SK-N-SH treated with all-trans-retinoic acid at 6 μM for 48 hours (cell line): ENCODE measurements at regions not wholly inside any gene's neighbourhood (a gene's known extent, or its start where the extent isn't known, plus 50 kb on each side); places are given as distances from the start of the nearest gene placed in this dataset.

Experiments
- ATAC-seq: fragments of 200-7000 bp; cut with Tn5 transposase; 3 replicates; pipeline ENCODE4 v1.9.1; 2020; ENCODE audit warnings: mild to moderate bottlenecking, moderate library complexity
- ARNTL ChIP-seq: fragments of 450-650 bp; formaldehyde crosslinking; IDR thresholded peaks from 2 replicates; pipeline ENCODE4 v1.5.0; 2020; ENCODE audit warnings: low read depth, mild to moderate bottlenecking, moderate library complexity, borderline replicate concordance
- BACH2 ChIP-seq: fragments of 250-450 bp; sonication (Bioruptor Pico); IDR thresholded peaks from 2 replicates; pipeline ENCODE4 v1.9.0; 2021; ENCODE audit warnings: mild to moderate bottlenecking, borderline replicate concordance
- CREB5 ChIP-seq: fragments of 250-450 bp; sonication (Bioruptor Pico); IDR thresholded peaks from 2 replicates; pipeline ENCODE4 v1.5.1; 2020; ENCODE audit warnings: low read depth, mild to moderate bottlenecking, moderate library complexity
- CSDC2 ChIP-seq: fragments of 250-450 bp; sonication (Bioruptor Pico); IDR thresholded peaks from 2 replicates; pipeline ENCODE4 v1.5.0; 2020; ENCODE audit warnings: mild to moderate bottlenecking, moderate library complexity
- CSRNP3 ChIP-seq: fragments of 250-450 bp; sonication (Bioruptor Pico); IDR thresholded peaks from 2 replicates; pipeline ENCODE4 v1.5.1; 2021; ENCODE audit warnings: mild to moderate bottlenecking, moderate library complexity
- ESRRG ChIP-seq: fragments of 250-450 bp; sonication (Bioruptor Pico); IDR thresholded peaks from 2 replicates; pipeline ENCODE4 v1.6.1; 2021; ENCODE audit warnings: mild to moderate bottlenecking
- GLIS3 ChIP-seq: fragments of 250-450 bp; sonication (Bioruptor Pico); IDR thresholded peaks from 2 replicates; pipeline ENCODE4 v1.5.0; 2020; ENCODE audit warnings: mild to moderate bottlenecking, moderate library complexity
- ISL1 ChIP-seq: fragments of 250-450 bp; sonication (Bioruptor Pico); IDR thresholded peaks from 2 replicates; pipeline ENCODE4 v2.1.2; 2022; ENCODE audit warnings: mild to moderate bottlenecking, moderate library complexity
- OSR1 ChIP-seq: fragments of 250-450 bp; sonication (Bioruptor Pico); IDR thresholded peaks from 2 replicates; pipeline ENCODE4 v1.8.0; 2022; ENCODE audit warnings: moderate library complexity, mild to moderate bottlenecking, inconsistent platforms
- PATZ1 ChIP-seq: fragments of 250-450 bp; sonication (Bioruptor Pico); IDR thresholded peaks from 2 replicates; pipeline ENCODE4 v1.8.0; 2020; ENCODE audit warnings: mild to moderate bottlenecking, moderate library complexity, borderline replicate concordance
- POU6F1 ChIP-seq: fragments of 250-450 bp; sonication (Bioruptor Pico); IDR thresholded peaks from 2 replicates; pipeline ENCODE4 v1.8.0; 2021; ENCODE audit warnings: low read depth, mild to moderate bottlenecking, moderate library complexity, borderline replicate concordance
- PPARA ChIP-seq: fragments of 250-450 bp; sonication (Bioruptor Pico); IDR thresholded peaks from 2 replicates; pipeline ENCODE4 v1.5.0; 2020; ENCODE audit warnings: mild to moderate bottlenecking, borderline replicate concordance
- RARB ChIP-seq: fragments of 250-450 bp; sonication (Bioruptor Pico); IDR thresholded peaks from 2 replicates; pipeline ENCODE4 v1.8.0; 2021; ENCODE audit warnings: mild to moderate bottlenecking, moderate library complexity
- SNAI2 ChIP-seq: fragments of 250-450 bp; sonication (Bioruptor Pico); IDR thresholded peaks from 2 replicates; pipeline ENCODE4 v1.5.0; 2020; ENCODE audit warnings: mild to moderate bottlenecking, moderate library complexity
- TCF4 ChIP-seq: fragments of 250-450 bp; sonication (Bioruptor Pico); IDR thresholded peaks from 2 replicates; pipeline ENCODE4 v1.8.0; 2021; ENCODE audit warnings: mild to moderate bottlenecking, moderate library complexity, borderline replicate concordance
- TOX ChIP-seq: fragments of 250-450 bp; sonication (Bioruptor Pico); IDR thresholded peaks from 2 replicates; pipeline ENCODE4 v1.8.0; 2021; ENCODE audit warnings: mild to moderate bottlenecking, moderate library complexity, borderline replicate concordance
- TSHZ2 ChIP-seq: fragments of 250-450 bp; sonication (Bioruptor Pico); IDR thresholded peaks from 2 replicates; pipeline ENCODE4 v1.5.0; 2020; ENCODE audit warnings: mild to moderate bottlenecking, moderate library complexity
- ZC3H10 ChIP-seq: fragments of 250-450 bp; sonication (Bioruptor Pico); IDR thresholded peaks from 2 replicates; pipeline ENCODE4 v1.5.1; 2021; ENCODE audit warnings: mild to moderate bottlenecking, moderate library complexity
- ZFP3 ChIP-seq: fragments of 250-450 bp; sonication (Bioruptor Pico); IDR thresholded peaks from 2 replicates; pipeline ENCODE4 v1.5.0; 2020; ENCODE audit warnings: mild to moderate bottlenecking, moderate library complexity
- ZFP30 ChIP-seq: fragments of 450-650 bp; formaldehyde crosslinking; IDR thresholded peaks from 2 replicates; pipeline ENCODE4 v1.5.0; 2022; ENCODE audit warnings: mild to moderate bottlenecking, moderate library complexity
- ZNF565 ChIP-seq: fragments of 450-650 bp; formaldehyde crosslinking; conservative IDR thresholded peaks from 2 replicates; pipeline ENCODE4 v1.5.0; 2020; ENCODE audit warnings: low read depth, mild to moderate bottlenecking, moderate library complexity
- ZNF70 ChIP-seq: fragments of 450-650 bp; formaldehyde crosslinking; IDR thresholded peaks from 2 replicates; pipeline ENCODE4 v1.5.0; 2020; ENCODE audit warnings: mild to moderate bottlenecking, moderate library complexity
- ZNF8 ChIP-seq: fragments of 450-650 bp; formaldehyde crosslinking; IDR thresholded peaks from 2 replicates; pipeline ENCODE4 v1.5.0; 2020; ENCODE audit warnings: mild to moderate bottlenecking, moderate library complexity

- TF ChIP-seq ZNF70 (CRISPR knock-in tag) (no peak), OSR1 (CRISPR knock-in tag) (no peak), GLIS3 (CRISPR knock-in tag) (no peak), TCF4 (CRISPR knock-in tag) (no peak), CSDC2 (no peak), ZFP3 (no peak), TOX (CRISPR knock-in tag) (no peak), BACH2 (no peak), PATZ1 (no peak), PPARA (CRISPR knock-in tag) (no peak), CREB5 (CRISPR knock-in tag) (no peak), SNAI2 (CRISPR knock-in tag) (no peak), ZC3H10 (CRISPR knock-in tag) (no peak), ZNF565 (CRISPR knock-in tag) (no peak), RARB (no peak), ISL1 (CRISPR knock-in tag) (no peak), CSRNP3 (CRISPR knock-in tag) (no peak), ZNF8 (no peak)
- ATAC-seq: no peak
Measured at GRCh38 chr2:105521616-105522015, 122.8 kb upstream of the FHL2 start.

GRCh38 chr2:105521176-105521575 lies 122.3 kb upstream of the FHL2 start:
- no peak; the same call in 2 of the 3 replicates for ATAC-seq

More at GRCh38 chr2:105521176-105521575, 122.3 kb upstream of the FHL2 start:
- no peak for TF ChIP-seq ZNF565 (CRISPR knock-in tag)
- TF ChIP-seq ESRRG (CRISPR knock-in tag): no peak
- TF ChIP-seq SNAI2 (CRISPR knock-in tag): no peak
- no peak for TF ChIP-seq ZFP3
- TF ChIP-seq TOX (CRISPR knock-in tag): no peak
- TF ChIP-seq ZNF70 (CRISPR knock-in tag): no peak
- no peak for TF ChIP-seq TSHZ2 (CRISPR knock-in tag)
- TF ChIP-seq ZFP30: no peak
- TF ChIP-seq PPARA (CRISPR knock-in tag): no peak
- TF ChIP-seq ZNF8: no peak
- TF ChIP-seq RARB: no peak
- no peak for TF ChIP-seq PATZ1
- no peak for TF ChIP-seq ARNTL (CRISPR knock-in tag)
- TF ChIP-seq ISL1 (CRISPR knock-in tag): no peak
- TF ChIP-seq CSRNP3 (CRISPR knock-in tag): no peak
- no peak for TF ChIP-seq GLIS3 (CRISPR knock-in tag)
- TF ChIP-seq CSDC2: no peak
- TF ChIP-seq POU6F1 (CRISPR knock-in tag): no peak
- no peak for TF ChIP-seq ZC3H10 (CRISPR knock-in tag)
- no peak for TF ChIP-seq CREB5 (CRISPR knock-in tag)
